Transverse colon (tissue), 4 donors: ENCODE measurements at regions not wholly inside any gene's neighbourhood (a gene's known extent, or its start where the extent isn't known, plus 50 kb on each side); places are given as distances from the start of the nearest gene placed in this dataset.

Experiments
- DNase-seq: peaks from one replicate; pipeline ENCODE4 v3.0.0-alpha.2; 2019
- H3K27ac ChIP-seq, 4 donors: fragments of 200-600 bp; sonication (generic); 2 replicates each; pipeline ENCODE4 v1.5.1; 2016 to 2018; ENCODE audit warnings: inconsistent platforms in 4 of 4
- H3K27me3 ChIP-seq: fragments of 200-600 bp; sonication (generic); 2 replicates; pipeline ENCODE4 v1.5.1; 2017; ENCODE audit warnings: inconsistent platforms
- H3K36me3 ChIP-seq, 4 donors: fragments of 200-600 bp; sonication (generic); 2 replicates each; pipeline ENCODE4 v1.5.1; 2017 to 2019; ENCODE audit warnings: inconsistent platforms in 4 of 4
- H3K4me1 ChIP-seq, 4 donors: fragments of 200-600 bp; sonication (generic); 2 replicates each; pipeline ENCODE4 v1.5.1; 2017 to 2020; ENCODE audit warnings: inconsistent platforms in 4 of 4
- H3K4me3 ChIP-seq, 4 donors: fragments of 200-600 bp; sonication (generic); 1 replicate in 1 of 4; 2 replicates in 3 of 4; pipeline versions ENCODE4 v1.5.1 to v1.6.1; 2017 to 2019; ENCODE audit warnings: inconsistent platforms in 4 of 4
- H3K9me3 ChIP-seq, 2 donors: fragments of 200-600 bp; sonication (generic); 2 replicates each; pipeline ENCODE4 v1.5.1; 2017 to 2019; ENCODE audit warnings: inconsistent platforms in 2 of 2
- EP300 ChIP-seq: sonication (generic); formaldehyde crosslinking; IDR thresholded peaks from one replicate; pipeline ENCODE4 v1.6.1; 2017; ENCODE audit warnings: antibody characterized with exemption, low read depth
- POLR2A ChIP-seq: fragments of 450-650 bp; IDR thresholded peaks from one replicate; pipeline ENCODE4 v1.6.1; 2016; ENCODE audit warnings: antibody characterized with exemption, mild to moderate bottlenecking, moderate library complexity
- POLR2AphosphoS5 ChIP-seq, 3 donors: sonication (generic); formaldehyde crosslinking; IDR thresholded peaks; one replicate each; pipeline ENCODE4 v1.6.1; 2016; ENCODE audit warnings: antibody characterized with exemption in 3 of 3
- WGBS, 2 donors: methylation state at CpG; one replicate each; pipeline ENCODE4 v1.1.5; 2018; ENCODE audit warnings: low coverage in 1 of 2; 5-methylcytosine and 5-hydroxymethylcytosine counted together
- in situ Hi-C, 4 donors: fragments of 200-750 bp; cut with MboI; loops; one replicate each; pipeline versions ENCODE4 v1.15.0 to v1.15.1; 2017; ENCODE audit warnings: low sequenced_read_pairs in 3 of 4, low pct_ligation_motif_present in 1 of 4, low pct_unique_long_range_greater_than_20kb in 1 of 4
- intact Hi-C: fragments of 100-400 bp; cut with DNase I; formaldehyde crosslinking; loops from one replicate; pipeline ENCODE4 v1.15.1; 2023; ENCODE audit warnings: low total_unique reads
- TF ChIP-seq, protein P1 (sequence below), 5 experiments: fragments of 200-600 bp in 3 of 5; fragments of 450-650 bp in 2 of 5; sonication (generic) in 3 of 5; IDR thresholded peaks; 1 replicate in 2 of 5; 2 replicates in 3 of 5; pipeline ENCODE4 v1.5.1; 2016 to 2017; ENCODE audit warnings: antibody characterized with exemption in 5 of 5, inconsistent platforms in 3 of 5, mild to moderate bottlenecking in 2 of 5, moderate library complexity in 1 of 5

DNA sequence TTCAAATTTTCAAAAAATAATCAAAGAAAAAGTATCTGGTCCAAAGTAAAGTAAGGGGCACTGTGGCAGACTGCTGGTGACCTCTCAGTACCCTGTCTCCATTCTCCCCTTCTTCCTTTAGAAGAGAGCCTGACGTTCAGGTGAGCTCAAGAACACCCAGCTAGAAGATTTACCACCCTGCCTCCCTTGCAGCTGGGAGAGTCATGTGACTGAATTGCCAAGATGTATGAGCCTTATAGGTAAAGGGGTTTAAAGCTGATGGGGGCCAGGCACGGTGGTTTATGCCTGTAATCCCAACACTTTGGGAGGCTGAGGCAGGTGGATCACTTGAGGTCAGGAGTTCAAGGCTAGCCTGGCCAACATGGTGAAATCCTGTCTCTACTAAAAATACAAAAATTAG is 86.3 kb upstream of the NANOS1 start:
- intact Hi-C loops: no loop called here
- no peak for DNase-seq
- WGBS, 2 donors: 69% methylated on average over 2 of the region's 2 CpGs; no CpG with 5 or more reads in 1 of the 2 donors
- in situ Hi-C loops: no loop called here
- no peaks in the 10 kb centered on the region for H3K36me3 ChIP-seq
- H3K9me3 ChIP-seq: no peaks in the 10 kb centered on the region
- H3K27ac ChIP-seq: no peak overlapping the region
- H3K4me1 ChIP-seq: no peaks in the 10 kb centered on the region
- no peaks in the 10 kb centered on the region for H3K27me3 ChIP-seq
- TF ChIP-seq, protein P1, sequence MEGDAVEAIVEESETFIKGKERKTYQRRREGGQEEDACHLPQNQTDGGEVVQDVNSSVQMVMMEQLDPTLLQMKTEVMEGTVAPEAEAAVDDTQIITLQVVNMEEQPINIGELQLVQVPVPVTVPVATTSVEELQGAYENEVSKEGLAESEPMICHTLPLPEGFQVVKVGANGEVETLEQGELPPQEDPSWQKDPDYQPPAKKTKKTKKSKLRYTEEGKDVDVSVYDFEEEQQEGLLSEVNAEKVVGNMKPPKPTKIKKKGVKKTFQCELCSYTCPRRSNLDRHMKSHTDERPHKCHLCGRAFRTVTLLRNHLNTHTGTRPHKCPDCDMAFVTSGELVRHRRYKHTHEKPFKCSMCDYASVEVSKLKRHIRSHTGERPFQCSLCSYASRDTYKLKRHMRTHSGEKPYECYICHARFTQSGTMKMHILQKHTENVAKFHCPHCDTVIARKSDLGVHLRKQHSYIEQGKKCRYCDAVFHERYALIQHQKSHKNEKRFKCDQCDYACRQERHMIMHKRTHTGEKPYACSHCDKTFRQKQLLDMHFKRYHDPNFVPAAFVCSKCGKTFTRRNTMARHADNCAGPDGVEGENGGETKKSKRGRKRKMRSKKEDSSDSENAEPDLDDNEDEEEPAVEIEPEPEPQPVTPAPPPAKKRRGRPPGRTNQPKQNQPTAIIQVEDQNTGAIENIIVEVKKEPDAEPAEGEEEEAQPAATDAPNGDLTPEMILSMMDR (IDR thresholded peaks at IDR 0.05): no peak
- no peak for TF ChIP-seq POLR2AphosphoS5 (IDR thresholded peaks at IDR 0.05)
- no peak for TF ChIP-seq POLR2A
- no peak overlapping the region for H3K4me3 ChIP-seq

DNA sequence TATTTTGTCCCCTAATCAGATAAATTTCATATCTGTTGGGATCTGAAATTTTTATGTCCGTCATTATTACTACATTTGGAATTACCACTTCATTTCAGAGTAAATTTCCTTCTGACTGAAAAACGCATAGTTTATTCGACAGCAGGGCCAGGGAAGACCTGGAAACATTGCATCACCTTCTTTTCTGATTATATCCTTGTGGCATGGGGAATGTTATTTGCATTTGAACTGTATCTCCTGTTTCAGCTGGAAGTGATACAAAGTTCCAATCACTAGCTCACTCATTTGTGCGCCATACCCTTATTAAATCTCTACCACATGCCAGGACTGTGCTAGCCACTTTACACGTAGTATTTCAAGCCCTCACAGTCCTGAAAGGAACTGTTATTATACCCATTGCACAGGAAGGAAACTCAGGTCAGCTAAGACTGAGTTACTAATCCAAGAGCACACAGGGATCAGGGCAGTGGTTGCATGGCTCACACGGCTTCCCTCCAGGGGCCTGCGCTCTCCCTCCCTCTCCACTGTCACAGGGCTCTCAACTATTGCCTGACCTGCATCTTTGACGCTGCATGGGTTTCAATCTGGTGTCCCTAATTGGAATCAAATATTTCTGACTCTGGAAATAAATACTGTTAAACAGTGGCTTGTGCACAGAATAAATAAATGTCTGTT is 84.4 kb upstream of the NANOS1 start:
- Histone ChIP-seq H3K9me3 (no peaks in the 10 kb centered on the region), H3K27ac (no peak overlapping the region), H3K4me3 (no peak overlapping the region), H3K27me3 (no peaks in the 10 kb centered on the region), H3K4me1 (no peaks in the 10 kb centered on the region), H3K36me3 (no peaks in the 10 kb centered on the region)
- TF ChIP-seq POLR2AphosphoS5 (IDR thresholded peaks at IDR 0.05) (no peak), POLR2A (no peak), EP300 (no peak)
- TF ChIP-seq, protein P1 (IDR thresholded peaks at IDR 0.05): no peak
- in situ Hi-C loops (no loop called here), intact Hi-C loops (no loop called here)
- 83 to 85% methylated on average over 7 to 8 of the region's 8 CpGs for WGBS, 2 donors
- DNase-seq: no peak

DNA sequence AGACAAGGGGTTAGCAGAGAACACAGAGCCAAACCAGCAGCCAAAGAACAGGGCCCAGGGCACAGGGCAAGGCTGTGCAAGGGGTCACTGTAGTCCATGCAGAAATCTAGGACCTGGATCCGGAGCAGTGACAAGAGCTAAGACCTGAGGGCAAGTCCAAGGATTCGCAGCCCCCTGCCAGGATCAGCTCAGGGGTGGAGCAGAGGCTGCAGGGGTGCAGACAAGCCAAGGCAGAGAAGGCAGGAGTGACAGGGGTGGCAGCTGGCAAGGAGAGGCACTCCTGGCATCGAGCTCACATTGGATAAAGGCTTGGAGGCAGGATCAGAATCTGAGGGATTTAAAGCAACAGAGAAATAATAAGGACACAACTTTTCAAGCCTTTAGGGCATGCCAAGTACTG is 80.7 kb upstream of the NANOS1 start:
- no peaks in the 10 kb centered on the region for H3K27me3 ChIP-seq
- DNase-seq: no peak
- H3K4me3 ChIP-seq: no peak overlapping the region
- in situ Hi-C loops (no loop called here), intact Hi-C loops (no loop called here)
- WGBS, 2 donors: 29 to 71% methylated on average over 1 to 3 of the region's 3 CpGs
- no peaks in the 10 kb centered on the region for H3K9me3 ChIP-seq
- TF ChIP-seq EP300 (no peak), POLR2AphosphoS5 (IDR thresholded peaks at IDR 0.05) (no peak)
- H3K36me3 ChIP-seq: no peaks in the 10 kb centered on the region
- H3K4me1 ChIP-seq: no peaks in the 10 kb centered on the region
- H3K27ac ChIP-seq: no peak overlapping the region

DNA sequence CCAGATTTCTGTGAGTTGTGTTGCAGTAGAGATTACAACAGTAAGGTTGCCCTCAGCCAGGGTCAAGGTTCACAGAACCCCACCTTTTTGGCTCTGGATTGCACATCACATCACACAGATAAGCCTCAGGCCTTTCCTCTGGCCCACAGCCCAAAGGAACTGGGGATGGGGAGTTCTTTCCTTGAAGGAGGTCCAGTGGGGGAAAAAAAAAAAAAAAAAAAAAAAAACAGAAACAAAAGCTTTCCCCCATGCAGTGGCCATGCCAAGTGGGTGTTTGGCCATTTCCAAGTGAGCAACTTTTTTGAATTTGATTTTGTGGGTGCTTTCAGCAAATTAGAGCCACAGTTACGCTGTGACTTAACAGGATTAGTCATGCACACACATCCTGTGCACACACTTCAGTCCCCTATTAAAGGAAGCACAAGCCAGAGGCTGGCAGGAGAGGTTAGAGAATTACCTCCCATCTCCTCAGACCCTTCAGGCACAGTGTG is 79.3 kb upstream of the NANOS1 start:
- H3K9me3 ChIP-seq: no peaks in the 10 kb centered on the region
- H3K36me3 ChIP-seq: no peaks in the 10 kb centered on the region
- in situ Hi-C loops (no loop called here), intact Hi-C loops (no loop called here)
- no peak overlapping the region for H3K4me3 ChIP-seq
- H3K4me1 ChIP-seq: no peaks in the 10 kb centered on the region
- no peaks in the 10 kb centered on the region for H3K27me3 ChIP-seq
- DNase-seq: no peak
- TF ChIP-seq POLR2A (no peak), EP300 (no peak), POLR2AphosphoS5 (IDR thresholded peaks at IDR 0.05) (no peak)
- TF ChIP-seq, protein P1 (IDR thresholded peaks at IDR 0.05): no peak
- no peak overlapping the region for H3K27ac ChIP-seq
- WGBS, 2 donors: 63 to 75% methylated on average over 1 of the region's 1 CpG
